ENCODE measurements at regions not wholly inside any gene's neighbourhood (a gene's known extent, or its start where the extent isn't known, plus 50 kb on each side); places are given as distances from the start of the nearest gene placed in this dataset.

DNA sequence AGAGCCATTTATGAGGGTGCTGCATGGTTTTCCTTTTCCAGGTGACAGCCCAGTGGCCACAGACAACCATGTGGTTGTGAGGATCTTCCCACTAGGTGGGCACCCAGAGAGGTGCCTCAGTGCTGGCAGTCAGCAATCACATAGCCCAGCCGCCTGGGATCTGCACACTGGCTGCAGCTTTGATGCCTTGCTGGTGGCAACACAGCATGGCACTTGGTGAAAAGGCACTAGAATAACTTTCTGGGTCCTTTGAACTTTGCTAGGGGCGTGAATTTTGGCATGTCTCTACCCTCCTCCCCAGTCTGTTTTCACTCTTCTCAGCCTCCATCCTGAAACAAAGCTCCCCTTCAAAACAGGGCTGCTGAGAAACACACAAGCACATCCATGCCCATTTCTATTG is 108.8 kb upstream of the RPL34 start:
- TF ChIP-seq, protein P1, sequence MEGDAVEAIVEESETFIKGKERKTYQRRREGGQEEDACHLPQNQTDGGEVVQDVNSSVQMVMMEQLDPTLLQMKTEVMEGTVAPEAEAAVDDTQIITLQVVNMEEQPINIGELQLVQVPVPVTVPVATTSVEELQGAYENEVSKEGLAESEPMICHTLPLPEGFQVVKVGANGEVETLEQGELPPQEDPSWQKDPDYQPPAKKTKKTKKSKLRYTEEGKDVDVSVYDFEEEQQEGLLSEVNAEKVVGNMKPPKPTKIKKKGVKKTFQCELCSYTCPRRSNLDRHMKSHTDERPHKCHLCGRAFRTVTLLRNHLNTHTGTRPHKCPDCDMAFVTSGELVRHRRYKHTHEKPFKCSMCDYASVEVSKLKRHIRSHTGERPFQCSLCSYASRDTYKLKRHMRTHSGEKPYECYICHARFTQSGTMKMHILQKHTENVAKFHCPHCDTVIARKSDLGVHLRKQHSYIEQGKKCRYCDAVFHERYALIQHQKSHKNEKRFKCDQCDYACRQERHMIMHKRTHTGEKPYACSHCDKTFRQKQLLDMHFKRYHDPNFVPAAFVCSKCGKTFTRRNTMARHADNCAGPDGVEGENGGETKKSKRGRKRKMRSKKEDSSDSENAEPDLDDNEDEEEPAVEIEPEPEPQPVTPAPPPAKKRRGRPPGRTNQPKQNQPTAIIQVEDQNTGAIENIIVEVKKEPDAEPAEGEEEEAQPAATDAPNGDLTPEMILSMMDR (IDR thresholded peaks at IDR 0.05; ENCODE audit: low read depth, low read length) = no peak
- DNase-seq (ENCODE audit: extremely low read depth, low read depth) = no peak

- no peak for DNase-seq (ENCODE audit: extremely low read depth, low read depth)
- TF ChIP-seq, protein P1 (IDR thresholded peaks at IDR 0.05; ENCODE audit: low read depth, low read length) = no peak
Observed at GRCh38 chr4:108502356-108502755, 118.0 kb upstream of the RPL34 start.

GRCh38 chr4:108498925-108499324 is 121.5 kb upstream of the RPL34 start:
- DNase-seq (ENCODE audit: extremely low read depth, low read depth) = no peak
- TF ChIP-seq, protein P1 (IDR thresholded peaks at IDR 0.05; ENCODE audit: low read depth, low read length) = no peak

DNA sequence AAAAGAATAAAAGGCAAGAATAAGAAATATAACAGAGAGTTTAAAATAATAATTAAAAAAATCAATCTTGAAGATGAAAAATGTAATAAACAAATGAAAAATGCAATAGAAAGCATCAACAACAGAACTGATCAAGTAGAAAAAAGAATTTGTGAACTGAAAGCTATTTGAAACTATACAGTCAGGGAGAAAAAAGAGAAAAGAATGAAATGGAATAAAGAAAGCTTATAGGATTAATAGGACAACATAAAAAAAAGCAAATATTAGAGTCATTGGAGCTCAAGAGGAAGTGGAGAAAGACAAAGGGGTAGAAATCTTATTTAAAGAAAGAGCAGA is 126.8 kb upstream of the RPL34 start:
- TF ChIP-seq, protein P1 (IDR thresholded peaks at IDR 0.05; ENCODE audit: low read depth, low read length) = no peak

DNA sequence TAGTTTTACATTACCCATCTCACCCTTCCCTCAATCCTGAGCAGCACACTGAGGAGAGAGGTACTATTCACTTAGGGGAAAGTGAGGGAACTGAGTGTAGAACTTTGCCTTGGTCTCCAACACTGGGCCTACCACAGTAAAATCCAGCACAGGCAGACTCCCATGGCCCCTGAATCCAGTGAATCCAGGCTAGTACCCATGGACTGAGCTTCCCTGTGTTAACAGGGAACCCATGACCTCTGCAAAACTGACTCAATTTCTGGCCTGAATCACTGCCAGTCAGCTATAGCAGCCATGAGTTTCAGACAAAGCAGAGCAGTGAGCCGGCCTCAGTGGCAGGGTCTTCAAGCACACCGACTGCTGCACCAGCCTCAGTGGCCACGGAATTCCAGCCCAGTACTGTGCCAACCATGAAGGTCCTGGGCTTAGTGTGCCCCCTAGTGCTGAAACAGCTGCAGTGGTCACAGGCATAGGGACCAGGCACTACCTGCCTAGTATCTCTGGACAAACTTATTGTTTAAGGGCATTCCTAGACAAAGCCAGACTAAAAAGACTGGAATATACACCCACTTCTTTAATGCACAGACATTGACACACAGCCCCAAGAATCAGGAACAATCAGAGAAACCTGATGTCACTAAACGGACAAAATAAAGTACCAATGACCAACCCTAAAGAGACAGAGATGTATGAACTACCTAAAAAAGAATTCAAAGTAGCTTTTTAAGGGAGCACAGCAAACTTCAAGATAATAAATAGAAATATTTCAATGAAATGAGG is 127.4 kb upstream of the RPL34 start:
- TF ChIP-seq, protein P1 (IDR thresholded peaks at IDR 0.05; ENCODE audit: low read depth, low read length) = peak; percentile 64
- no peak for DNase-seq (ENCODE audit: extremely low read depth, low read depth)

More for the DNA sequence above, 126.8 kb upstream of the RPL34 start:
- no peak for DNase-seq (ENCODE audit: extremely low read depth, low read depth)

DNA sequence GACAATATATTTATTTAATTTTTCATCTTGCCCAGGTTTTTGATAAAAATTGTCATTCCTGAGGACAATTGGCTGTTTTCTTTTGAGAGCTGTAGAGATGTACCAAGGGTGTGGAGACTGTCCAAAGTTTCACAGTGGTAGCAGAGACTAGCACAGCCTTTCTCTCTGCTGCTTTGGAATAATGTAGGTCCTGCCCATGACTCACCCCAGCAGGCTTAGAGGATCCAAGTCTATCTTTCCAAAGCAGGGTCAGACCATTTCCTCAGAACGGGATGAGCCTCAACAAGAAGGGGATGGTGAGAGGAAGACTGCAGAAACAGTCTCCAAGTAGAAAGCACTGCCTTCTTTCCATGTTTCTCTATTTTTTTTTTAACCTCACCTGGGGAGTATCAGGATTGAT is 131.5 kb upstream of the RPL34 start:
- TF ChIP-seq, protein P1 (IDR thresholded peaks at IDR 0.05; ENCODE audit: low read depth, low read length) = no peak
- DNase-seq (ENCODE audit: extremely low read depth, low read depth) = no peak

- TF ChIP-seq, protein P1 (IDR thresholded peaks at IDR 0.05; ENCODE audit: low read depth, low read length) = no peak
- DNase-seq (ENCODE audit: extremely low read depth, low read depth) = no peak
Observed at GRCh38 chr4:108486046-108486445, 134.3 kb upstream of the RPL34 start.

All from AG09319 (cell line).